Mucosa of descending colon (tissue), 3 donors: ENCODE measurements at regions not wholly inside any gene's neighbourhood (a gene's known extent, or its start where the extent isn't known, plus 50 kb on each side); places are given as distances from the start of the nearest gene placed in this dataset.

Source experiments
- ATAC-seq: fragments of 200-7000 bp; cut with Tn5 transposase; one replicate; pipeline ENCODE4 v1.9.1; 2020; ENCODE audit warnings: mild to moderate bottlenecking, moderate library complexity
- DNase-seq, 3 donors: peaks; one replicate each; pipeline ENCODE4 v3.0.0-alpha.2; 2020
- H3K36me3 ChIP-seq: fragments of 200-600 bp; one replicate; pipeline ENCODE4 v1.8.0; 2021; ENCODE audit warnings: low read depth, mild to moderate bottlenecking
- H3K4me1 ChIP-seq: fragments of 200-600 bp; one replicate; pipeline ENCODE4 v1.8.0; 2021; ENCODE audit warnings: low read depth, mild to moderate bottlenecking
- H3K4me3 ChIP-seq: fragments of 200-600 bp; one replicate; pipeline ENCODE4 v1.8.0; 2021; ENCODE audit warnings: mild to moderate bottlenecking
- H3K9me3 ChIP-seq: fragments of 200-600 bp; one replicate; pipeline ENCODE4 v1.8.0; 2021; ENCODE audit warnings: mild to moderate bottlenecking
- intact Hi-C, 2 donors: fragments of 100-400 bp; cut with DNase I in 1 of 2; cut with micrococcal nuclease in 1 of 2; formaldehyde crosslinking; loops; one replicate each; pipeline versions ENCODE4 v1.11.0 to v1.11.1; 2022; cut with DNase I, micrococcal nuclease
- TF ChIP-seq, protein P1 (sequence below): fragments of 200-600 bp; IDR thresholded peaks from one replicate; pipeline ENCODE4 v1.8.0; 2022; ENCODE audit warnings: antibody characterized with exemption, mild to moderate bottlenecking
- donor health status: DM: no; HTN: no; CAD: no; lungs with moderate emphysema.
- donor health status: DM: no; HTN: no; CAD: no.
- donor health status: DM: no; HTN: yes; CAD: no.

DNA sequence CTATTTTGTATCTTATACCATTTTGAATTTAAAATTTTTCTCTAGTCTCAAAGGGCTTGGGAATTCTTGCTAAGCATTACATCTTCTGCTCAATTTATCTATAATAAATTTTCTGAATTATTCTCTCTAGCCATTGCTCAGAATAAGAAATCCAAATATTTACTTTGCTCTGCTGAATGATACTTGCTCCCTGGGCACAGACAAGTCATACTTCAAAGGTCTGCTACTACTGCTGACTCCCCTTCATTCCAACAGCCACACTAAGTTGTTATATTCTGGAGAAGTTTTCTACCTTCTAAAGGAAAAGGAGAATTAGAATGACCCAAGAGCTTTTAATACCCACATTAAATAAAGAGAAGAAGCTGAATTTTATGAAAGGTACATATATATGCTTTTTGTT is 460.3 kb upstream of the ZNF717 start:
- ATAC-seq = no peak
- intact Hi-C loops = no loop called here

DNA sequence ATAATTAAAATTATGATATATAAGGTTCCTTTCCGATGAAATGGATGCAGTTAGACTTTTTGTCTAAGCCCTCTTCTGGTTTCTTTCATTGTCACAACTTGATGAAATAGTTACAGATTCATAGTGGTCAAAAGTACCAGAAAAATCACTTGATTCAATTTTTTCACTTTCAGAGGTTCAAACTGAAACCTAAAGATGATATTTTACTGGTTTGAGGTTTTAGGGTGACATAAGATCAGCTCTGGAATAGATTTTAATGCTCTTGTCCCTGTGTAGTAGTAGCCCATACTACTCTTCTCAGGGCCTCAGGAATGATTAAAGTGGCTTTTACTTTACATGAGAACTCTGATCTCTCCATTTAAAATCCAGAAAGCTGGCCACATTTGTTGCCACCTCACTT is 479.1 kb upstream of the ZNF717 start:
- no peak overlapping the region for H3K4me3 ChIP-seq
- H3K36me3 ChIP-seq = no peaks in the 10 kb centered on the region
- TF ChIP-seq, protein P1, sequence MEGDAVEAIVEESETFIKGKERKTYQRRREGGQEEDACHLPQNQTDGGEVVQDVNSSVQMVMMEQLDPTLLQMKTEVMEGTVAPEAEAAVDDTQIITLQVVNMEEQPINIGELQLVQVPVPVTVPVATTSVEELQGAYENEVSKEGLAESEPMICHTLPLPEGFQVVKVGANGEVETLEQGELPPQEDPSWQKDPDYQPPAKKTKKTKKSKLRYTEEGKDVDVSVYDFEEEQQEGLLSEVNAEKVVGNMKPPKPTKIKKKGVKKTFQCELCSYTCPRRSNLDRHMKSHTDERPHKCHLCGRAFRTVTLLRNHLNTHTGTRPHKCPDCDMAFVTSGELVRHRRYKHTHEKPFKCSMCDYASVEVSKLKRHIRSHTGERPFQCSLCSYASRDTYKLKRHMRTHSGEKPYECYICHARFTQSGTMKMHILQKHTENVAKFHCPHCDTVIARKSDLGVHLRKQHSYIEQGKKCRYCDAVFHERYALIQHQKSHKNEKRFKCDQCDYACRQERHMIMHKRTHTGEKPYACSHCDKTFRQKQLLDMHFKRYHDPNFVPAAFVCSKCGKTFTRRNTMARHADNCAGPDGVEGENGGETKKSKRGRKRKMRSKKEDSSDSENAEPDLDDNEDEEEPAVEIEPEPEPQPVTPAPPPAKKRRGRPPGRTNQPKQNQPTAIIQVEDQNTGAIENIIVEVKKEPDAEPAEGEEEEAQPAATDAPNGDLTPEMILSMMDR = no peak
- ATAC-seq (no peak), DNase-seq (no peak)
- no peaks in the 10 kb centered on the region for H3K4me1 ChIP-seq
- intact Hi-C loops = no loop called here
- peaks cover 17% of the 10 kb centered on the region for H3K9me3 ChIP-seq

More for the DNA sequence above, 460.3 kb upstream of the ZNF717 start:
- no peaks in the 10 kb centered on the region for H3K4me1 ChIP-seq
- no peak overlapping the region for H3K4me3 ChIP-seq
- H3K9me3 ChIP-seq = peaks cover 9% of the 10 kb centered on the region
- TF ChIP-seq, protein P1 = no peak
- no peak for DNase-seq
- no peaks in the 10 kb centered on the region for H3K36me3 ChIP-seq

DNA sequence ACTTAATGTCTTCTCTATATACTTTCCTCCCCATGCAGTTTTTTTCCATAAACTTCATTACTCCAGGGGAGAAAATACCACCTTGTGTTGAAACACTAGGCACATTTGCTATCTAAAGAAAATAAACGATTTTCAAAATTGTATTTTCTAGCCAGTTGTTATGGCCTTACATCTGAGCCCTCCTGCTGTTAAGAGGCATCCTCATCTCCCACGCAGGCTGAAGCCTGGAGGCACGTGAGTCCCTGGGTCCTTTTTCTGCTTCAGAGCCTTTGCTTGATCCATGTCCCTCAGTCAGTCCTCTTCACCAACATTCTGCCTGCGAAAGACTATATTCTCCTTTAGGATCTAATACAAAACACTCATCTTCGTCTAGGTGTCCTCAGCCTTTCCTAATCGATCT is 479.6 kb upstream of the ZNF717 start:
- H3K9me3 ChIP-seq = peaks cover 17% of the 10 kb centered on the region
- H3K36me3 ChIP-seq = no peaks in the 10 kb centered on the region
- H3K4me3 ChIP-seq = no peak overlapping the region
- intact Hi-C loops = no loop called here
- TF ChIP-seq, protein P1 = no peak
- no peak for ATAC-seq
- H3K4me1 ChIP-seq = no peaks in the 10 kb centered on the region
- DNase-seq = no peak

DNA sequence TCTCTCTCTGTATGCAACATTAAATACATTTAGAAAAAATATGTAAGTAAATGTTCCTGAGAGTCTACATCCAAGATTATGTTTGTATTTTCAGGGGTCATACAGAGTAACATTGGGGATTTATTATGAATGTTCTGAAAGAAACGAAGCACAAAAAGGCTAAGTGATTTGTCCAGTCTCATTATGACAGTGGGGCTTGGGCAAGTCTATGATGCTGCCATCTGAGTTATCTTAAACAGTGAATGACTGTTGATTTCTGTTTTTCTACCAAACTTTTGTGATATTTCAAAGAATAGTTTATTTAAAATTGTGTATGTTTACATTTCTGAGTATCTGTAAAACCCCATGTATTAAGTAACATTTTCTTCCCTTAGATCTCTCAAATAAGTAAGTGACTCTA is 481.2 kb upstream of the ZNF717 start:
- Histone ChIP-seq H3K36me3 (no peaks in the 10 kb centered on the region), H3K9me3 (peaks cover 14% of the 10 kb centered on the region), H3K4me1 (no peaks in the 10 kb centered on the region), H3K4me3 (no peak overlapping the region)
- ATAC-seq = no peak
- intact Hi-C loops = no loop called here
- DNase-seq = no peak
- TF ChIP-seq, protein P1 = no peak

DNA sequence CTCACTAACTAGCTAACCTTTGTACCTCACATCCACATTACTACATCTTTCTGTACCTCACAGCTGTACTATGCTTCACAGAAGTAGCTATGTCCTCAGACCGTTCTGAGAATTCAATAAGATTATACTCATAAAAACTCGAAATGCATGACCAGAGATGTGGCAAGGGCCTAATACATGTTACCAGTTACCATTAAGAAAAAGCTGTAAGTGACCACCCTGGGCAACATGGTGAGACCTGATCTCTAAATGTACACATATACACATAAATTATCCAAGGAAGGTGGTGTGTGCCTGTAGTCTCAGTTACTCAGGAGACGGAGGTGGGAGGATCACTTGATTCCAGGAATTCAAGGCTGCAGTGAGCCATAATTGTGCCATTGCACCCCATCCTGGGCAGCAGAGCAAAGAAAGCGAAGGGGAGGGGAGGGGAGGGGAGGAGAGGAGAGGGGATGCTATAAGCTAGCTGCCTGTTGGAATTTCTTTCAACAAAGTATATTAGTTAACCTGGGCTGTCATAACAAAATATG is 482.6 kb upstream of the ZNF717 start:
- H3K4me1 ChIP-seq = no peaks in the 10 kb centered on the region
- intact Hi-C loops = no loop called here
- no peak overlapping the region for H3K4me3 ChIP-seq
- peaks cover 9% of the 10 kb centered on the region for H3K9me3 ChIP-seq
- ATAC-seq = no peak
- TF ChIP-seq, protein P1 = no peak
- no peaks in the 10 kb centered on the region for H3K36me3 ChIP-seq
- no peak for DNase-seq

DNA sequence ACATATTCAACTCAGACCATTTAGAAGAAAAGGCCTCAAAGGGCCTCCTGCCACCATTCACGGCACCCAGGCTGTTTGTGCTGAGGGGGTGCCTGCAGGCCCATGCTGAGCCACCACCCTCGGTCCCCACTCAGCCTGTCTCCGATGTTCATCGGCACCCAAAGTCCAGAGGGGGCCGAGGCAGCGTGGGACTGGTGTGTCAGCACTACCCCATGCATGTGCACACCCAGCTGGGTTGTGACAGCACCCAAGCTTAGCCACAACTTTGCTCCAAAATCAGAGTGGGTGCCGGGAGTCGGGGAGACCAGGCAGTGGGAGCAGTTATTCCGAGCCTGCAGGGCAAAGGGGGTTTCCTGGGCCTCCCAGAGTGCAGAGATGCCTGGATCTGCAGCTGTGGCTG is 508.5 kb upstream of the ZNF717 start:
- intact Hi-C loops = no loop called here
- TF ChIP-seq, protein P1 = no peak
- no peaks in the 10 kb centered on the region for H3K4me1 ChIP-seq
- no peaks in the 10 kb centered on the region for H3K36me3 ChIP-seq
- H3K9me3 ChIP-seq = peaks cover 33% of the 10 kb centered on the region
- ATAC-seq (no peak), DNase-seq (no peak)
- no peak overlapping the region for H3K4me3 ChIP-seq
